SK-N-SH treated with all-trans-retinoic acid at 6 μM for 48 hours (cell line): ENCODE measurements at regions not wholly inside any gene's neighbourhood (a gene's known extent, or its start where the extent isn't known, plus 50 kb on each side); places are given as distances from the start of the nearest gene placed in this dataset.

Experiments
- CSDC2 ChIP-seq: fragments of 250-450 bp; sonication (Bioruptor Pico); IDR thresholded peaks from 2 replicates; pipeline ENCODE4 v1.5.0; 2020; ENCODE audit warnings: mild to moderate bottlenecking, moderate library complexity
- OSR1 ChIP-seq: fragments of 250-450 bp; sonication (Bioruptor Pico); IDR thresholded peaks from 2 replicates; pipeline ENCODE4 v1.8.0; 2022; ENCODE audit warnings: moderate library complexity, mild to moderate bottlenecking, inconsistent platforms
- RARB ChIP-seq: fragments of 250-450 bp; sonication (Bioruptor Pico); IDR thresholded peaks from 2 replicates; pipeline ENCODE4 v1.8.0; 2021; ENCODE audit warnings: mild to moderate bottlenecking, moderate library complexity
- SNAI2 ChIP-seq: fragments of 250-450 bp; sonication (Bioruptor Pico); IDR thresholded peaks from 2 replicates; pipeline ENCODE4 v1.5.0; 2020; ENCODE audit warnings: mild to moderate bottlenecking, moderate library complexity
- TCF4 ChIP-seq: fragments of 250-450 bp; sonication (Bioruptor Pico); IDR thresholded peaks from 2 replicates; pipeline ENCODE4 v1.8.0; 2021; ENCODE audit warnings: mild to moderate bottlenecking, moderate library complexity, borderline replicate concordance
- ZFP30 ChIP-seq: fragments of 450-650 bp; formaldehyde crosslinking; IDR thresholded peaks from 2 replicates; pipeline ENCODE4 v1.5.0; 2022; ENCODE audit warnings: mild to moderate bottlenecking, moderate library complexity
- ZNF565 ChIP-seq: fragments of 450-650 bp; formaldehyde crosslinking; conservative IDR thresholded peaks from 2 replicates; pipeline ENCODE4 v1.5.0; 2020; ENCODE audit warnings: low read depth, mild to moderate bottlenecking, moderate library complexity
- ZNF70 ChIP-seq: fragments of 450-650 bp; formaldehyde crosslinking; IDR thresholded peaks from 2 replicates; pipeline ENCODE4 v1.5.0; 2020; ENCODE audit warnings: mild to moderate bottlenecking, moderate library complexity
- TF ChIP-seq, protein P1 (sequence below): fragments of 250-450 bp; sonication (Bioruptor Pico); IDR thresholded peaks from 2 replicates; pipeline ENCODE4 v1.8.0; 2020; ENCODE audit warnings: mild to moderate bottlenecking, moderate library complexity, borderline replicate concordance

DNA sequence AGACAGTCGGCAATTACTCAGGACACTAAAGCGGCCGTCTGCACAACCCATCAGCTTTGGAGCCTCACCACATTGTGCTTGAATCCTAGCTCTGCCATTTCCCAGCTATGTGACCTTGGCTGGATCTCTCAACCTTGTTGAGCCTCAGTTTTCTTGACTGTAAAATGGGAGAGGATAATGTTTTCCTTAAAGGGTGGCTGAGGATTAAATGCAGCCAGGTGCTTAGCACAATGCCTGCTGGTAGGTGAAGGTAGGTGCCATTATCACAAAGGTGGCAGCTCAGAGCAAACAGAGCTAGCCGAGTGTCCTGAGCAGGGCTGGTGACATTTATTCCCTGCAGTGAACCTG lies 508.5 kb upstream of the ZMIZ1 start:
- TF ChIP-seq RARB (CRISPR knock-in tag) (no peak), TCF4 (CRISPR knock-in tag) (no peak), ZNF565 (CRISPR knock-in tag) (no peak), ZNF70 (no peak), ZFP30 (CRISPR knock-in tag) (no peak), OSR1 (CRISPR knock-in tag) (no peak), SNAI2 (CRISPR knock-in tag) (no peak), CSDC2 (CRISPR knock-in tag) (no peak)
- TF ChIP-seq, protein P1, sequence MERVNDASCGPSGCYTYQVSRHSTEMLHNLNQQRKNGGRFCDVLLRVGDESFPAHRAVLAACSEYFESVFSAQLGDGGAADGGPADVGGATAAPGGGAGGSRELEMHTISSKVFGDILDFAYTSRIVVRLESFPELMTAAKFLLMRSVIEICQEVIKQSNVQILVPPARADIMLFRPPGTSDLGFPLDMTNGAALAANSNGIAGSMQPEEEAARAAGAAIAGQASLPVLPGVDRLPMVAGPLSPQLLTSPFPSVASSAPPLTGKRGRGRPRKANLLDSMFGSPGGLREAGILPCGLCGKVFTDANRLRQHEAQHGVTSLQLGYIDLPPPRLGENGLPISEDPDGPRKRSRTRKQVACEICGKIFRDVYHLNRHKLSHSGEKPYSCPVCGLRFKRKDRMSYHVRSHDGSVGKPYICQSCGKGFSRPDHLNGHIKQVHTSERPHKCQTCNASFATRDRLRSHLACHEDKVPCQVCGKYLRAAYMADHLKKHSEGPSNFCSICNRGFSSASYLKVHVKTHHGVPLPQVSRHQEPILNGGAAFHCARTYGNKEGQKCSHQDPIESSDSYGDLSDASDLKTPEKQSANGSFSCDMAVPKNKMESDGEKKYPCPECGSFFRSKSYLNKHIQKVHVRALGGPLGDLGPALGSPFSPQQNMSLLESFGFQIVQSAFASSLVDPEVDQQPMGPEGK (CRISPR knock-in tag), result no peak
